Activated effector memory CD4-positive, alpha-beta T cell treated with anti-CD3 and anti-CD28 coated beads, Interleukin-2, amount 50 U/mL, for 16 hours (primary cell): ENCODE measurements at regions not wholly inside any gene's neighbourhood (a gene's known extent, or its start where the extent isn't known, plus 50 kb on each side); places are given as distances from the start of the nearest gene placed in this dataset.
"Not testable (repeated sequence)": the region's sequence is repeated elsewhere in the genome, so short reads cannot be mapped to it uniquely, and the experiment has no call there.

ENCODE experiments used
- DNase-seq: peaks from one replicate; pipeline ENCODE4 v3.0.0-alpha.2; 2020

DNA sequence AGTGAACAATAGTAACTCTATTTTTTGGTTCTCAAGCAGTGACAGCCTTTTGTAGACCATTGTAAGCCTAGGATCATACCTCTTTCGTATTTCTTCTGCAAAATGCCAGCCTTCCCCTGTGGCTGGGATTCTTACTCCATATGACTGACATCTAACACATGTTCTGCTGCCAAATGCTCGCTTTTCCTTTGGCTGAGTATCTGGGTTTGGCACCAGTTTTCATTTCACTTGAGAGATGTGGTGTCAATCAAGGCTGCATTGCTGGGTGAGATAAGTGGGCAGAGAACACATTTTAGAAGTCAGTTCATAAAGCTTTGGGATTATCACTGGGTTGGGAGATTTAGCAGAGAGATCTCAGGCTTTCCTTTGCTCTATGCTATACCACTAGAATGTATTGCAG lies 514.7 kb upstream of the SGO1 start:
- no peak for DNase-seq

DNA sequence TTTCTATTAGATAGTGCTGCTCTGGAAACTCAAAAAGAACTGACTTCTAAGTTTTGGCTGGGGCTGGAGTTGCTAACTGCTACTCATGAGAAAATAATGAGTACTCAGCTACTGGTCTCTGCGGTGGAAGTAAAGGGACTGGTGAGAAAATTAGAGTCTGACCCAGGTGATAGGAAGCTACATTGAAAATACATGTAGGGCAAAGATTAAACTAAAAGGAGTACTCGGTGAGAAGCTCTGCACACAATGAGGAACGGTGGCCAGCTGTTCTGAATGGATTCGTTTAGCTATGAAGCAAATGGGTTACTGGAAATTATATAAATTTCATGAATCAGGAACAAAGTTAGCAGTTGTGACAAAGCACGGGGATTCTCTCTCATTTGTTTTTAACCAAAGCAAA lies 512.9 kb upstream of the SGO1 start:
- no peak for DNase-seq

- DNase-seq: no peak
These were observed 510.6 kb upstream of the SGO1 start for GRCh38 chr3:20696388-20697150.

DNA sequence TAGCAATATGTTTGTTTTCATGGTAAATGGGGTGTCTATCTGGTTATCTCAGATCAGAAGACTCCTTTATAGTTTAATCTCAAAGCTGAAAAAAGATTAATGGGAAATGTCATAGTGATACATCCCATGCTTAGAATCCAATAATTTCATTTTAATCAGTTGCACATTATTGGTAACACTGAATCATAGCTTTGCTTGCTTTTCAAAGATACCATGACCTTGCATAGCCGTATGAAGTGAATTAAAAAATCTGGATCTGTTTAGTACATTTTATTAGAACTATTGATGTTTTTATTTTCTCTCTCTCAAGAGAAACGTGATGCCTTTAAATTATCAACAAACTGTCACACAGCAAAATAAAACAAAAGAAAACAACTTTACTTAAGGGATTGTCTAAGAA lies 506.7 kb upstream of the SGO1 start:
- no peak for DNase-seq

GRCh38 chr3:20683910-20684309 lies 497.9 kb upstream of the SGO1 start:
- DNase-seq: no peak

DNA sequence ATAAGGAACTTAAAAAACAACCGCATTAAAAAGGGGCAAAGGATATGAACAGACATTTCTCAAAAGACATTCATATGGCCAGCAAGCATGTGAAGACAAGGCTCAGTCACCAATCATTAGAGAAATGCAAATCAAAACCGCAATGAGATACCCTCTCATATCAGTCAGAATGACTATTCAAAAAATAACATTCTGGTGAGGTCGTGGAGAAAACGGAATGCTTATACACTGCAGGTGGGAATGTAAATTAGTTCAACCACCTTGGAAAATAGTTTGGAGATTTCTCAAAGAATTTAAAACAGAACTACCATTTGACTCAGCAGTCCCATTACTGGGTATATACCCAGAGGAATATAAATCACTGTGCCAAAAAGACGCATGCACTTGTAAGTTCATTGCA lies 496.6 kb upstream of the SGO1 start:
- no peak for DNase-seq

- no peak for DNase-seq
These were observed 495.1 kb upstream of the SGO1 start for GRCh38 chr3:20680990-20681628.

DNA sequence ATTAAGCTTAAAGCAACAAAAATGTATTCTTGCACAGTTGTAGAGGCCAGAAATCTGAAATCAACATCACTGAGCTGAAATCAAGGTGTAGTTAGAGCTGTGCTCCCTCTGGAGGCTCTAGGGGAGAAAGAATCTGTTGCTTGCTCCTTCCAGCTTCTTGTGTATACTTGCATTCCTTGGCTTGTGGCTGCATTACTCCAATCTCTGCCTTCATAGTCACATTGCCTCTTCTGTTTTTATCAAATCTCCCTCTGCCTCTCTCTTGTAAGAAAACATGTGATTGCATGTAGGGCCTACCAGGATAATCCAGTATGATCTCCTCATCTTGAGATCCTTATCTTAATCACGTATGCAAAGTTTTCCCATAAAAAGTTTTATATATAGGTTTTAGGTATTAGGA lies 487.9 kb upstream of the SGO1 start:
- no peak for DNase-seq

DNA sequence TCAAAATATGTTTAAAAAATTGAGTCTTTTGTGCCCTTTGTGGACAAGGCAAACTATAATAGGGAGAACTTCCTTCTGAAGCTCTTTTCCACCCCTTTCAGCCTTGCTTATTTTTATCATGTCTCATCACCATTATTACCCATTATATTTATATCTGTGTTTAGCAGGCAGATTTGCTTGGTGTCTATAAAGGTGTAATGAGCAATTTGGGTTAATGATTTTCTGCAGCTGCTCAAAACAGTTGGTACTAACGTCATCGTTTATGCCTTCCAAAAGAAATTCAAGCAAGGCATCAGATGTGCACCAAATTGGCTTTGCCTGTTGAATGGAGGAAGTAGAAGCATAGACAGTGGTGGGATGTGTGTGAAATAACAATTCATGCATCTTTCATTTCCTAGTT lies 483.7 kb upstream of the SGO1 start:
- no peak for DNase-seq

DNA sequence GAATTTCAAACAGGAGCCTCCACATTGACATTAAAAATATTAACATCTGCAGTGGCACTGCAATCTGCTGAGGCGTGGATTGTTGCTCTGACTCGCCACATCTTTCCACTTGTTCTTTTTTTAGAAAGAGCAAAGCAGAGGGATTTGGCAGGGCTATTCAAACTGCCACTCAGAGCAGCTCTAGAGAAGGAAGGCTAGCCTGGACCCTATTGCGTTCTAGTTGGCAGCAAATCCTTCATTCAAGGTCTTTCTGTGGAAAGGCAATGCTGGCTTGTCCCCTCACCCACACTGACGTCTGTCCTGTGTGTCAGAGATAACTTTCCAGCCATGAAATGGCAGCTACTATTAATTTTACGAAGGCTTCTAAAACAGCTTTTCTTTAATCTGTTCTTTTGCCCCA lies 483.2 kb upstream of the SGO1 start:
- DNase-seq: no peak

GRCh38 chr3:20668411-20668810 lies 482.4 kb upstream of the SGO1 start:
- DNase-seq: no peak

GRCh38 chr3:20666091-20666490 lies 480.1 kb upstream of the SGO1 start:
- DNase-seq: no peak

GRCh38 chr3:20658491-20658890 lies 472.5 kb upstream of the SGO1 start:
- DNase-seq: no peak

DNA sequence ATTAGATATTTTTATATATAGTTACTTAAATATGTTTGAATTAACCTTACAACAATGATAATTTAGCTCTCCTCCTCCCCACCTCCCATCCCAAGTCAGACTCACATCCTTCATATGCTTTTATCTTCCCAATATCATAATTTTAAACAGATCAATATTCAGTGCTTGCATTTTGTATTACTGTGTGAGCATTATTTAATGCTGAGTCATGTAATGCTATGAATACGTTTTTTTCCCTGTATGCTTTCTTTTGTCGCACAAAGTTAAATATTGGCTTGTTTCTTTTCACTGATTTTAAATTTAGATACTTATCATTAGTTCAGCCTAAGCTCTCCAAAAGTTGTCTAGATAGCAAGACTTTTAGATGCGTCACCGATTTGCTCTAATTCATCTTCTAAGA lies 471.6 kb upstream of the SGO1 start:
- no peak for DNase-seq

GRCh38 chr3:20652231-20652986 lies 466.4 kb upstream of the SGO1 start:
- DNase-seq: no peak

GRCh38 chr3:20648921-20649381 lies 462.9 kb upstream of the SGO1 start:
- no peak for DNase-seq

DNA sequence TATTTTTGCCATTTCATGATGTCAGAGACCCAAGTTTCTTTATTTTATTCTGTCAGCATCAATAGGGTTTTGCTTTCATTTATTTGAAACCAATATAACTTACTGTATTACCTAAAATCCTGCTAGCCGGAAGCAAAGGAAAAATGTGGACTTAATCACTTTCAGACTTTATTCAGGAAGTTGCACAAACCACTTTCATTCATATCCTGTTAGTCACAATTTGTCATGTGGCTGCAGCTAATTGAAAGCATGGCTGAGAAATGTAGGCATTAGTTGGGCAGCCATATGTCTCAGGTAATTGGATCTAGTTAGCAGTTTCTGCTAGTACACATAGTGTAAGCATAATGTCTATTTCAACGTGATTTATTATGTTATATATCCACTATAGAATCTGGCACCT lies 462.3 kb upstream of the SGO1 start:
- no peak for DNase-seq

DNA sequence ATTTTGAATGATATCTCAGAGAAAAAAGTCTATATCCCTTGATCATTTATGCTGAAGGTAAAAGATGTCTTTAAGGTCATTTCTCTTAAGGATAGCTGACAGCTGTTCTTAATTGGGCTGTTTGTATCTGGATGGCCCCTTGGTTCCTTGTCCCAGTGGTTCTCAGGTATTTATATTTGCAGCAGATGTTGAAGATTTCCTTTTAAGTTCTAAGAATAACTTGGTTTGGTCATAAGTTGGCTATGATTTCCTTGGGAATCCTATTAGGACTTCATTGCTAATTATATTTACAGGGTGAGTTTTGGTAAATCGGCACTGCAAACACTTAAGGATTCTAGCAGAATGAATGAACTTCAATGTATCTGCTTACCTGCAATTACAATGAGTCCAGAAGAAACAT lies 460.4 kb upstream of the SGO1 start:
- DNase-seq: no peak

- DNase-seq: no peak
These were observed 459.3 kb upstream of the SGO1 start for GRCh38 chr3:20645340-20645739.

DNA sequence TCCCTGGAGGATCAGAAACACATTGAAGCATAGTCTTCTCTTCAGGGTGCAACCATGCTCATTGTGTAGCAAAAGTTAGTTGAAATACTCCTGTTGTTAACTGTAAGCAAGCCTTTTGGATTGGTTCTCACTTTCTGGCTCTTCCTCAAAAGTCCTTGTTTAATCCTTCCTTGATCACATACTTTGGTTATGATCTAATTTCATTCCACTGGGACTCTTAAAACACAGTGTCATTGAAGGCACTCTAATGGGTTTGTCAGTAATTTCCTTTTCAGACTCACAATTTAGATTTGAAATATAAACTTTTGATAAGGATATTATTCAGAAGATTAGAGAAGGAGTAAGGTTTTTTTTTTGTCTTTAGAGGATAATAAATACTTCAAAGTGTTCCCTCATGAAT lies 451.7 kb upstream of the SGO1 start:
- DNase-seq: no peak

- no peak for DNase-seq
These were observed 436.3 kb upstream of the SGO1 start for GRCh38 chr3:20622304-20622703.

DNA sequence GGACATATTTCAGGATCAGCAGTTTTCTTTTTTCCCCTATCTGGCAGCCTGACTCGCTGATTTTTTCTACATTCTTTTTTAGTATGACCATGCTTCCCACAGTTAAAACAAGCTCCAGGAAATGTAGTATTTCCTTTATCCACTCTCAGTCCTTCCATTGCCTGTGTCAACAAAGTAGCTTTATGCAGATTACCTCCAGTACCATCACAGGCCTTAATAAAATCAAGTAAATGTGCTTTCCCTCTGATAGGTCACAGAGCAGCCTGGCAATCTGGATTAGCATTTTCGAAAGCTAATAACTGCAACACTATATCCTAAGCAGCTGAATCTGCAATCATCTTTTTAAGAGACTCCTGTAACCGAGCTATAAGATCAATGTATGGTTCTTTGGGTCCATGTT lies 432.6 kb upstream of the SGO1 start:
- DNase-seq: not testable (repeated sequence)

GRCh38 chr3:20618181-20618580 lies 432.2 kb upstream of the SGO1 start:
- DNase-seq: not testable (repeated sequence)

DNA sequence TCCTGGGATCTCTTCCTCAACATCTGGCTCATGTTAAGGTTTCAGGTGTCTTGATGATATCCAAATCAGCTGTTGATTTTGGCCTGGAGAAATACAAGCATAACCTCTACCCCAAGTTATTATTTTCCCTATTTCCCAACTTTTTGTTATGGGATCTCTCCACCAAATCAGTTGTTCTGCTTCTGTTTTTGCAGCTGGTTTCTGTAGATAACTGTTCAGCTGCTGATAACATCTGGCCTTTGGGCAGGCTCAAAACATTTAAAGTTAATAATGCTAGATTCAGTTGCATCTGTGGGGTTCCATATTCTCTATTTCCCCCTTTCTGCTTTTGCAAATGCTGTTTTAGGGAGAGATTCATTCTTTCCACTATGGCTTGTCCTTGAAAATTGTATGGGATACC lies 430.0 kb upstream of the SGO1 start:
- DNase-seq: not testable (repeated sequence)
